HG02623 (cell line): ENCODE measurements at regions not wholly inside any gene's neighbourhood (a gene's known extent, or its start where the extent isn't known, plus 50 kb on each side); places are given as distances from the start of the nearest gene placed in this dataset.
"Not testable (repeated sequence)": the region's sequence is repeated elsewhere in the genome, so short reads cannot be mapped to it uniquely, and the experiment has no call there.

Experiments used
- ATAC-seq: cut with Tn5 transposase; IDR thresholded peaks from one replicate; pipeline ENCODE4 v1.9.1; 2021; ENCODE audit warnings: moderate library complexity; ENCODE audit not compliant: unreplicated experiment

DNA sequence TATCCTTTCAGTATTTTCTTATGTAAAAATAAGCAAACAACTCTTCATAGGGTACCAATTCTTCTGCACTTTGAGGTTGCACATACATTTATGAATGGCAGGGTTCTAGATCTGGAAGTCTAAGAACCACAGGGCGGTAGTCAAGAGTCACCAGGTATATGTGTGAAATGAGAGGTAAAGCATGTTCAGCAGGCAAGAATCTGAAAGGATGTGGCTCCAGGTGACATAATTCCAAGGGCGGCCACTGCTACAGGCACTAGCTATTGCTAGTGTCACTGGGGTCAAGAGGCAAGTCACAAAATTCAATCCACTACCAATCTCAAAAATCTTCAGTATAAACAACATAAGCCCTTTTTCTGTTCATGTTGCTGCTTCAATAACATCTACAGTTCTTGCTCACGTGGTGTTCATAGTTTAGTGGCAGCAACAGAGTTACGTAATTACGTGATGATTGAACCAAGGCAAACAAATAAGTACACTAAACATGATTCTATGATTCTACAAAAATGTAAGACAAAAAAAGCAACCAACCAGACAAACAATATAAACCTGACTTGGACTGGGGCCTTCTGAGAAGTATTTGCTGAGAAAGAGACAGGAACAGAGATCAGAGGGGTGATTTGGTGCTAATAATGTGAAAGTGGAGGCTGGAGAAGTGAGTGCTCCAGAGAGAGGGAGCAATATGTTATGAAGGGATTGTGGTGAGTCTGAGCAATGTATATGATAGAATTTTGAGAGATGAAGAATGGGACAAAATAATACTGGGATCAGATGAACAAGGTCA lies 101.7 kb downstream of the NAA11 start:
- no peak for ATAC-seq

DNA sequence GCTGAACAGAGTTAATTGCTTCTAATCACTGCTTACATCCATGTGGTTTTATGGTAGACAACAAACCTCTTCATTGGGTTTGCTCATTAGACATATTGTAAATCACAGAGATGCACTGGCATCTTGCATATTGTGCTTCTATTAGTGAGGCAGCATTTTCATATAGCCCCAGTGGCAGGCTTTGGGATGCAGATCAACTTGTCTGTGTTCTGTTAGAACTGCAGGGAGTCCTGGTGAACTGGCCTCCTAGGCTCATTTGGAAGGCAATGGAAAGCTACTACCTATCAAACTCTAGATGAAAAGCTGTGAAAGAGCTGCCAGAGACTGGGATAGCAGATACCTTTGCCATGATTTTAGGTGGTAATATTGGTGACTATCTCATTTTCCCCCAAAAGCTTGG lies 108.8 kb downstream of the NAA11 start:
- no peak for ATAC-seq

DNA sequence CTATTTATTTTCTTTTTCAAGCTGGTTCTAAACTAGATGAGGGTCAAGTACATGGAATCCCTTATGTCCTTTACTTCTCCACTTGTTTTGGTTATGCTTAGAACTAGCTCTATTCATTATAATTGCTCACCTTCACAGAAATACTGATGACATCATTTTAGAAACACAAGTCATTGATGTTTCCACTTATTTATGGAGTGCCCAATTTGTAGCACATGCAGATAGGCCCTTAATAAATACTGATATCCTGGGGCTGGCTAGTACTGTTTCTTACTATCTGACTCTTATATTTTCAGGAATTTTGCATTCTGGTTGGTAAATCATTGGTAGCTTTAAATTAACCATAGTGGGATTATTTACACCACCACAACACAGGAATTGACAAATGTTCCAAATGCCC lies 112.2 kb downstream of the NAA11 start:
- no peak for ATAC-seq

DNA sequence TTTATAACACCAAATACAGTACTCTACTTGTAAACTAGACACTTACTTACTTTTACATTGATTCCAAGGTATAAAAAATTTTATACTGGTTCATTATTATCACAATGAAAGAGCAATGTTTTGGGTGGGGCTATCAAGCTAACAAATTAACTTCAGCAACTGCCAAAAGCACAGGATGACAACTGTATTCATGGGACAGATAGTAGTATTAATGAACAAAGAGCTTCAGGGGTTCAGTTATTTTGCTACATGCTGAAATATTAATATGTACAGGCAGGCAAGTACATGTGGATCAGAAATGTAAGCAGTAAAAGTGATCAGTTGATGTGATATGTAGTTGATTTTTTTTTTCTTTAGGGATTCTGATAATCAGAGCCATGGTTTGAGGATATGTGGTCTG lies 112.9 kb downstream of the NAA11 start:
- ATAC-seq: no peak

DNA sequence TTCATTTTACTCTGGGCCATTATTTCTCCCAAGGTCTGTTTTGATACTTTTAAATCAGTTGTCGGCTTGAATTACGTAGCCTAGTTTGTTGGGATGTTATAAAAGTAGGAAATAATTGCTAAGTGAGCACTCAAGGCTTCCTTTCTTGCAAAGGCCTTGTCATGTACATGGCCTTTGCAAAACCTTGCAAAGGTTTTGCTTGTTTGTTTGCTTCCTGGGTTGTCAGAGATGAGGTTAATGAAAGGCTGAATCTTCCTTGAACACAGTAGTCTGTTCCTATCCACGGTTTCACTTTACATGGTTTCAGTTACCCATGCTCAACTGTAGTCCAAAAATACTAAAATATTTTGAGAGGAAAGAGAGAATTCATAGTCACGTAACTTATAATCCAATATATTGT lies 113.5 kb downstream of the NAA11 start:
- ATAC-seq: no peak

DNA sequence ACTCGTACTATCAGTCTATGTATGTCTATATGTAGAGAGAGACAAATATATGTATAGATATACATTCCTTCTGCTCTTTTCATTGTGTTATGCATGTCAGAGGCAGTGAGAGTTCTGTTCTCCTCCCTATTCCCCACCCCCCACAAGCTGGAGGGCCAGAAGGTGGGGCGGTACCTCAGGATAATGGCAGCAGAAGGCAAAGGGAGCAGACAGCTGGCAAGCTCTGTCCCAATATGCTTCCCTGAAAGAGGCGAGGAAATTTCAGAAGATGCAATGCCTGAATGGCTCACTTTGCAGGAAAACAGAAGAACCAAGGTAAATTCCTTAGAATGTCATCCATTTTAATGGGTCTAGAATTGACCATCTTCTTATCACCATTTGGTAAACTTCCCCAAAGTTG lies 114.4 kb downstream of the NAA11 start:
- no peak for ATAC-seq

DNA sequence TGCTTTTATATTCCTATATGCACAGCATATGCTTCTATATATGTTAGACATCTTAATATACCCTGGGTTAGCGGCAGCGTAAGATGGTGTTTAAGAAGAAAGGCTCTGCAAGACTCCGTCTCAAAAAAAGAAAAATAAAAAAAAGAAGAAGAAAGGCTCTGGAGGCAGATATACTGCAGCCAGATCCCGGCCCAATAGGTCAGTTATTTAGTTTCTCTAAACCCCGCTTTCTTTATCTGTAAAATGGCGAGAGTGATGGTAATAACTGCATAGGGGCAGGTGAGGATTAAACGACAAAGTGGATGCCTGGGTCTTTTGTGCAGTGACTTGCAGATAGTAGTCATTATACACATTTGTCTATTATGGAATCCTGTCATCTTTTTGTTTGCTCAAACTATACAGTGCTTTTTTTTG lies 115.2 kb downstream of the NAA11 start:
- ATAC-seq: no peak

DNA sequence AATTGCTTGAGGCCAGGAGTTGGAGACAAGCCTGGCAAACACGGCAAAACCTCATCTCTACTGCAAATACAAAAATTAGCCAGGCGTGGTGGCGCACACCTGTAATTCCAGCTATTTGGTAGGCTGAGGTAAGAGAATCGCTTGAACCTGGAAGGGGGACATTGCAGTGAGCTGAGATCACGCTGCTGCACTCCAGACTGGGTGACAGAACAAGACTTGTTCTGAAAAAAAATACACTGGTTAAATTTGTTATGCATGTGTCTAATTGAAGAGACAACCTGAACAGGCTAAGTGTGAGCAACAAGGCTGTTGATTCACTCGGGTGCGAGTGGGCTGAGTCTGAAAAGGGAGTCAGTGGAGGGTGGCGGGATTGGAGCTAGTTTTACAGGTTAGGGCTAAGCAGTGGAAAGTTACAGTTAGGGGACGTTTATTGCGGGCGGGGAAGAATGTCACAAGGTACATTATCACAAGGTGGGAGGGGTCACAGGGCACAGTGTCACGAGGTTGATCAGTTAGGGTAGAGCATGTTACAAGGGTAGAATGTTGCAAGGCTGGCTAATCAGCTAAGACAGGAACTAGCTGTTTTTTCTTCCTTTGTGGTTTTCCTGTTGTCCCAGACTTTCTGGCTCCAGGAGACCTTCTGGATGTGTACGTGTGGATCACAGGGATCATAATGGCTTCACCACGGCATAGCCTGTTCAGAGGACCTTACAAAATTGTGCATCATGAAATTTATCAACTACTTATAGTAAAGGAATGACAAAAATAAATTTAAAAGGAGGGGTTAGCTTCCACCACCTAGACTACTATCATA lies 115.8 kb downstream of the NAA11 start:
- ATAC-seq: no peak

DNA sequence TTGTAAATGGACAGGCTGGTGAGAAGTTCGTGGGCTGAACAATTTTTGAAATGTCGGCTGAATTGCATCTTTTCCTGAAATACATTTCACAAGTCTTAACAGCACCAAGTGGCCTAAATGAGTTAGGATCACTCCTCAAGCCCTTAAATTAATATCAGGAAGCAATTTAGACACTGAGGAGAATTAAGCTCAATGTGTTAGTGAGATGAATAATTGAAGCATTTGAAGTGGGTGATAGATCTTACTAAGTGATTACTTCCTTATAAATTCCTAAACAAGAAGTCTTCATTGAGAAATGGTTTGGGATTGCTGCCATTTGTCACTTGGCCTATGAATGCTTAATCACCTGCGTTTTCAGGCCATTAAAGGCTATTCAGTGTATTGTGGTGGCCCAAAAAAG lies 116.8 kb downstream of the NAA11 start:
- no peak for ATAC-seq

DNA sequence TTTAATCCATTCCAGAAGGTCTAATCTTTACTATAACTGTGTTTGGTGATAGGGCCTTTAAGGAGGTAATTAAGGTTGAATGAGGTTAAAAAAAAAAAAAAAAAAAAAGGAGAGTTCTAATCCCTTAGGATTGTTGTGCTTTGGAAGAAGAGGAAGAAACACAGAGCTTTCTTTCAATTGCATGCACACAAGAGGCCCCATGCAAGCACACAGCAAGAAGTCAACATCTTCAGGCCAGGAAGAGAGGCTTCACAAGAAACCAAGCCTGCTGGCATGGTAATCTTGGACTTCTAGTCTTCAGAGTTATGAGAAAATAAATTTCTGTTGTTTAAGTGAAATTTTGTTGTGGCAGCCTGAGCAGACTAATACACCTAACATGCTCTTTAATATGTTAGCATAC lies 118.6 kb downstream of the NAA11 start:
- no peak for ATAC-seq

DNA sequence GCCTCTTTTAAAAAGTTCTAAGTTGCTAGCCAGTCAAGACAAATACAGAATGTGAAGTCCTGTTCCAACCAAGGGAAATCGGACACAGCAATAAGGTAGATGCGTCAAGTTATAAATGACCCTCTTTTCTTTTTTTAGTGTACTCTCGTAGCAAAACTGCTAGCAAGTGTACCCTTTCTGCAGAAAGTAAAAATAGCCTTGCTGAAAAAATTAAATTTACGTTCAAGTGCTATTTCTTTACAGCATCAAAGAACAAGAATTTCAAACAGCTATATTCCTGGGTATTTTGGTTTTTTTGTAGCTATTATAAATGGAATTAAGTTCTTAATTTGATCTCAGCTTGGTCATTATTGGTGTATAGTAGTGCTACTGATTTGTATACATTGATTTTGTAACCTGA lies 119.2 kb downstream of the NAA11 start:
- no peak for ATAC-seq

DNA sequence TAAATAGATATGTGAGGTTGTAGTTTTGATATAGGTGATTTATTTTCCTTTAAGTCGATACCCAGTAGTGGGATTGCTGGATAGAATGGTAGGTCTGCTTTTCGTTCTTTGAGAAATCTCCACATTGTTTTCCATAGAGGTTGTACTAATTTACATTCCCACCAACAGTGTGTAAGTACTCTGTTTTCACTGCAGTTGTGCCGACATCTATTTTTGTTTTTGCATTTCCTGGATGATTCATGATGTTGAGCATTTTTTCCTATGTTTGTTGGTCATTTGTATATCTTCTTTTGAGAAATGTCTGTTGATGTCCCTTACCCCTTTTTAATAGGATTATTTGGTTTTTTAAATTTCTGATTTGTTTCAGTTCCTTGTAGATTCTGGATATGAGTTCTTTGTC lies 120.7 kb downstream of the NAA11 start:
- ATAC-seq: no peak

DNA sequence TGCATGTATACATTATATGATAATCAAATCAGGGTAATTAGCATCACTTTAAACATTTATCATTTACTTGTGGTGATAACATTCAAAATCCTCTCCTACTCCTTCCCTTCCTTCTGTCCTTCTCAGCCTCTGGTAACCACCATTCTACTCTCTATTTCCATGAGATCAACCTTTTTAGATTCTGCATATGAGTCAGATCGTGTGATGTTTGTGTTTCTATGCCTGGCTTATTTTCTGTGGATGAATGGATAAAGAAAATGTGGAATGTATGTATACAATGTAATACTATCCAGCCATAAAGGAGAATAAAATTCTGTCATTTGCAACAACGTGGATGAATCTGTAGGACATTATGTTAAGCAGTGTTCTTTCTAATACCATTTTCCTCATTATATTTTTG lies 123.9 kb downstream of the NAA11 start:
- ATAC-seq: no peak

DNA sequence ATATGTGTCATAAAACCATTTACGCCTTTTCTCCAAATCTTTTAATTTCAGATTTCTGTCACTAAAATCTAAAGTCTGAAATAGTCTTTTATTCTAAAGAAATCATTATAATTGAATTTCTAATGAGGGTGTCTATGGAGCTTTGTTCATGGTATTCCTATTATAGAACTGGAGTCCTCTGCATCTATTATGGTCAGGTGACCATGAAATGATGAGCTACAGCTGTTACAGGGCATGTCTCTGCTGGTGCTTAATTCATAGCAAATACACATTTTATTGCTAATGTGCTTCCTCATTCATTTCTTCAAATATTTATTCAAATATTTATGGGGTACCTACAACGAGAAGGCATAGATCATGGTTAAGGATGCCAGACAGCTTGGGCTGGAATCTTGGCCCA lies 126.1 kb downstream of the NAA11 start:
- ATAC-seq: no peak

DNA sequence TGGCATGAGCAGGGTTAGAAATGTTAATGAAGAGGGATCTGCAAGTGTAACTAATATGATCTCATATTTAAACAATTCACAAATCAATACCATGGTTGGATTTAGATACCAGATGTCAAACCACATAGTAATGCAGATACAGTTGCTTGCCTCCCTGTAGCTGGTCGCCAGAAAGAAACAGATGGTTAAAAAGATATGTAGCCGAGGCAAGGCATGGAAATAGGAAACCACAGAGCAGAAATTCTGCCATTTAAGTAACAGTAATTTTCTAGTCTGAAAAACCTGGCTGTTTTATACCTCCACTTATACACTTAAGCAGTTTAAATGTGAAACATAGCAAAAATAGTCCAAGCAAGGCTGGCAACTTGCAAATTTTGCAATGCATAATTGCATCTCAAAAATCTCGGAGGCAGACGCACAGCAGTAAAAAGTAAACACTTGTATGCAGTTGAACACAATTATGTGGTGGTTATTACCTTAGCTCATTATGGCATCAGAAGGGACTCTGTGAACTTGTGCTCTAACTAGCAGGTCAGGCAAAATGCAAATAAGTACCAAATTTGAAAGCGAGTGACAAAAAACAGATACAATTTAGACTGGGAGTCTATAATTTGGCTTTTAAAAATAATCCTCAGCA lies 126.8 kb downstream of the NAA11 start:
- ATAC-seq: no peak

DNA sequence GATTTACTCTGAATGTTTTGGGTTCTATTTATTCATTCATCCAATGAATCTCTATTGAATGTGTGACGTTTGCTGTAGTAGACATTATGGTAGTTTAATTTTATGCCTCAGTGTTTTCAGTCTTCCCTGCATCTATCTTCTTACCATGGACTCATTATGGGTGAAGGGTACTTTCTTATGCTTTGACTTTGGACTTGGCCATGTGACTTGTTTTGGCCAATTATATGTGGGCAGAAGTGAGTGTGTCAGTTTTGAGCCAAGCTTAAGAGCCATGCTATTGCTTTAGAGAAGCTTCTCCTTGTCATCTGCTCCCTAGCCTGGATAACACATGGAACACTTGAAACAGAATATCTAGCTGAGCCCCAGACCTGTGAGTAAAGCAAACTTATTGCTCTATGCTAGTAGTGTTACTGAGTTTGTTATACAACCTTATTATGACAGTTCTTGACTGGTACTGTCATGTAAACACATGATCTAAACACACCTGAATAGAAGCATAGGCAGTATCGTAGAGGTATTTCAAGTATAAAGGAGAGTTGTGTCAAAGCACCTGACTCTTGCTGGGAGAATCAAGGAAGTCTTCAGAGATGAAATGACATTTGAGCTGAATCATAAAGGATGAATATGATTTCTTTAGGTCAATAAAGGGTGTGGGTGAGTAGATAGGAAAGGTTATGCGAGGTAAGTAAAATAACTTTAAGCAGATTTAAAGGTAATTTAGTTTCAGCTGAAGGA lies 128.4 kb downstream of the NAA11 start:
- no peak for ATAC-seq

DNA sequence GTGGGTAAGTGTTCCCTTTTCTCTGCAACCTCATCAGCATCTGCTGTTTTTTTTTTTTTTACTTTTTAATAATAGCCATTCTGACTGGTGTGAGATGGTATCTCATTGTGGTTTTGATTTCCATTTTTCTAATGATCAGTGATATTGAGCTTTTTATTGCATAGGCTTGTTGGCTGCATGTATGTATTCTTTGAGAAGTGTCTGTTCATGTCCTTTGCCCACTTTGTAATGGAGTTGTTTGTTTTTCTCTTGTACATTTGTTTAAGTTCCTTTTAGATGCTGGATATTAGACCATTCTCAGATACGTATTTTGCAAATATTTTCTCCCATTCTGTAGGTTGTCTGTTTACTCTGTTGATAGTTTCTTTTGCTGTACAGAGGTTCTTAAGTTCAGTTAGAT lies 134.6 kb downstream of the NAA11 start:
- not testable (repeated sequence) for ATAC-seq

DNA sequence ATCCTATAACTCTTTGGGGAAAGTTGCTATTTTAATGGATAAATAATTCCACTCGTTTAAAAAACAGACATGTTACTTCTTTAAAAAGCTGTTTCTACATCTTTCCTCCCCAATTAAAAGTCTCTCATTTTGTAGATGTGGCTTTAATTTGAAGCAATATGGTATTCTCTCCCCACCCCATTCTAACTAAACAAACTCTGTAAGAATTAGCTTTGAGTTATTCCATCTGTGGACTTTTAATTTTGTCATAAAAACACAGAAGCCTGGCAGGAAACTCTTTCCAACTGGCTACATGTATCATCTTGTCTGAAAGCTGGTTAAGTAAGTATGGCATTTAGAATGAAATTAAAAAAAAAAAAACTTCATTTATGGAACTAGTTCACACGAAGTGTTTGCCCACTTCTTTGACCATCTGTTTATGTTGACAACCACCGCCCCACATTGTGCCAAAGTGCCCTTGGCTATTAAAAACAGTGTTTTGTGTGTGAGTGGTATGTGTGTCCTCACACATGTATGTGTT lies 140.3 kb downstream of the NAA11 start:
- no peak for ATAC-seq

DNA sequence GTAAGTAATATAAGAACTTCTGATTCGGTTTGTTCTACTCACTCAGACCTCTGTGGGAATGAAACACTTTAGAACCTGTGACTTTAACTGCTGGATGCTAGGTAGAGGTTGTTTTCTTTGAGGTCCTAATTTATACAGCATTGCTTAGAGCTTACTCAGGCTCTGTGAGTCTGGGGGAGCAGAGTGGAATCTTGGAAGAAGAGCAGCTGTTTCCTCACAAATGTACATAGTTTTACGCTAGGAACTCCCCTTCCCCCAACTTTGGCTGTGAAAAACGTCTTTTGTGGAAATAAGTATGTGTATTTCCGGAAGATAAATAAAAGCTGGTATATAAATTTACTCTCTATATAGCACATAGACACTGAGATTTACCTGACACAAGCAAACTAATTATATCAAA lies 141.4 kb downstream of the NAA11 start:
- ATAC-seq: no peak

DNA sequence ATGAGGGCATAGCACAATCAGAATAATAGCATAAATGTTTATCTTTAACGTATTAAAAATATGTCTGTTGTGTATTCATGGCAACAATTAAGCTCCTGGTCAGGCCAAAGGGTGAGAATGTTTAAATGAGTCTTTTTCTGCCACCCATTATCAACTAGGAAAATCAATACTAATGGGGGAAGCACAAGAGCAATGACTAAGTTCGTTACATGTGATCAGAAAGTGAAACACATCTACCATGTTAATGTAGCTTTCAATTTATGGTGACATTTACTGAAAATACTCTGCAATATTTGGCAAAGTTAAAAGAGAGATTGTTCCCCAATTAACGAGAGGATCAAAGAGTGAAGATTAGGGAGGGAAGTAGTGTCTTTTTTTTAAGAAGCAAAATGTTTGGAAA lies 143.7 kb downstream of the NAA11 start:
- no peak for ATAC-seq

DNA sequence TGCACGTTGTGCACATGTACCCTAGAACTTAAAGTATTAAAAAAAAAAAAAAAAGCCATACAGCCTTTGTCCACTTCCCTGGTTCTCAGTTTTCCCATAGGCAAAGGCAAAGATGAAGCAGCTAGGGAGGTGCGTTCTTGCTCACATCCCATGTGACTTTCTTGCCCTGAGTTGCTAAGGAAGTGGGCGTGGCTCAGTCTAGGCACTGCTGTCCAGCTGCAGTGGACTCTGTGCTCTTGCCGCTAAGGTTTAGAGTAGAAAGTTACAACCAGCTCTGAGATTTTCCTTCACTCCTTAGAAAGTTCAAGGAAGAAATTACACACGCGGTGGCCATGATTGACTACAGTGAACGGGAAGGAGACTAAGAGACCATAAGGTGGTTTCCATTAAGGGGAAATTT lies 144.7 kb downstream of the NAA11 start:
- no peak for ATAC-seq
